ENCODE measurements at regions not wholly inside any gene's neighbourhood (a gene's known extent, or its start where the extent isn't known, plus 50 kb on each side); places are given as distances from the start of the nearest gene placed in this dataset.

DNA sequence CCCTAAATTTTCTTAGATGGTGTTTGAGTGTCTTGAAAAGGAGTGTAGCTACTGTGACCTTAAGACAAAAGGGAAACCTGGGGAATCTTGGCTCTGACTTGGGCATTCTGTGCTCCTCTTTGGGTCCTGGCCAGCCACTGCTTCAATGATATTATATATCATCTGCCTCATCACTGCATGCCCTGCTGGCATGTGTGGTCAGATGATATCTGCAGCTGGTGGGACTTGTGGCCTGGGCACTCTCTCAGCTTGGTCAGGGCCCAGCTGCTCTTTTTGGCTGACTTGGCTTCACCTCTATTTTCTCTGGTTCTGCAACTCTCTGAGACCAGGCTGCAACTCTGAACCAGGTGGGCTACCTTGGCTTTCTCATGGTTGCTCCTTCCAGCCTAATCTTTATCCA is 446.1 kb upstream of the RARB start:
- ATAC-seq = no peak
- ChIA-PET CTCF (ENCODE audit: low intra/inter-chr PET ratio) (no interaction called here), POLR2A (no interaction called here)
- no peak for DNase-seq (ENCODE audit: extremely low read depth in 1 of 4, low spot score in 3 of 4)
- intact Hi-C loops (cut with micrococcal nuclease) (no loop called here), in situ Hi-C loops (cut with MboI) (no loop called here)
- H3K9me3 ChIP-seq (replicated peaks; ENCODE audit: control insufficient read depth, insufficient read depth, low read depth, low read length) = peaks cover 2% of the 10 kb centered on the region; the same call in 1 of the 2 replicates
- no peaks in the 10 kb centered on the region for H3K4me1 ChIP-seq (replicated peaks in 1 of 2; ENCODE audit: control insufficient read depth in 2 of 2, insufficient read depth in 2 of 2, low read length in 2 of 2)
- no peaks in the 10 kb centered on the region for H3K9me1 ChIP-seq (ENCODE audit: control insufficient read depth, insufficient read depth, low read length)
- no peak overlapping the region for H3K4me2 ChIP-seq (ENCODE audit: insufficient read depth, low read length)
- TF ChIP-seq, protein P1, sequence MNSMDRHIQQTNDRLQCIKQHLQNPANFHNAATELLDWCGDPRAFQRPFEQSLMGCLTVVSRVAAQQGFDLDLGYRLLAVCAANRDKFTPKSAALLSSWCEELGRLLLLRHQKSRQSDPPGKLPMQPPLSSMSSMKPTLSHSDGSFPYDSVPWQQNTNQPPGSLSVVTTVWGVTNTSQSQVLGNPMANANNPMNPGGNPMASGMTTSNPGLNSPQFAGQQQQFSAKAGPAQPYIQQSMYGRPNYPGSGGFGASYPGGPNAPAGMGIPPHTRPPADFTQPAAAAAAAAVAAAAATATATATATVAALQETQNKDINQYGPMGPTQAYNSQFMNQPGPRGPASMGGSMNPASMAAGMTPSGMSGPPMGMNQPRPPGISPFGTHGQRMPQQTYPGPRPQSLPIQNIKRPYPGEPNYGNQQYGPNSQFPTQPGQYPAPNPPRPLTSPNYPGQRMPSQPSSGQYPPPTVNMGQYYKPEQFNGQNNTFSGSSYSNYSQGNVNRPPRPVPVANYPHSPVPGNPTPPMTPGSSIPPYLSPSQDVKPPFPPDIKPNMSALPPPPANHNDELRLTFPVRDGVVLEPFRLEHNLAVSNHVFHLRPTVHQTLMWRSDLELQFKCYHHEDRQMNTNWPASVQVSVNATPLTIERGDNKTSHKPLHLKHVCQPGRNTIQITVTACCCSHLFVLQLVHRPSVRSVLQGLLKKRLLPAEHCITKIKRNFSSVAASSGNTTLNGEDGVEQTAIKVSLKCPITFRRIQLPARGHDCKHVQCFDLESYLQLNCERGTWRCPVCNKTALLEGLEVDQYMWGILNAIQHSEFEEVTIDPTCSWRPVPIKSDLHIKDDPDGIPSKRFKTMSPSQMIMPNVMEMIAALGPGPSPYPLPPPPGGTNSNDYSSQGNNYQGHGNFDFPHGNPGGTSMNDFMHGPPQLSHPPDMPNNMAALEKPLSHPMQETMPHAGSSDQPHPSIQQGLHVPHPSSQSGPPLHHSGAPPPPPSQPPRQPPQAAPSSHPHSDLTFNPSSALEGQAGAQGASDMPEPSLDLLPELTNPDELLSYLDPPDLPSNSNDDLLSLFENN (IDR thresholded peaks at IDR 0.05; ENCODE audit: low read depth in 2 of 2, low read length in 2 of 2) = no peak
- TF ChIP-seq ETV1 (tag; conservative IDR thresholded peaks at IDR 0.05; ENCODE audit: low read depth) (no peak), TAF9B (IDR thresholded peaks at IDR 0.05; ENCODE audit: partially characterized antibody) (no peak), HEY1 (CRISPR knock-in tag; IDR thresholded peaks at IDR 0.05; ENCODE audit: borderline replicate concordance) (no peak), DDX20 (tag; IDR thresholded peaks at IDR 0.05; ENCODE audit: low read depth) (no peak), ZFP1 (CRISPR knock-in tag; IDR thresholded peaks at IDR 0.05) (no peak), NR1H2 (CRISPR knock-in tag; IDR thresholded peaks at IDR 0.05) (no peak)
- TF ChIP-seq, protein P2, sequence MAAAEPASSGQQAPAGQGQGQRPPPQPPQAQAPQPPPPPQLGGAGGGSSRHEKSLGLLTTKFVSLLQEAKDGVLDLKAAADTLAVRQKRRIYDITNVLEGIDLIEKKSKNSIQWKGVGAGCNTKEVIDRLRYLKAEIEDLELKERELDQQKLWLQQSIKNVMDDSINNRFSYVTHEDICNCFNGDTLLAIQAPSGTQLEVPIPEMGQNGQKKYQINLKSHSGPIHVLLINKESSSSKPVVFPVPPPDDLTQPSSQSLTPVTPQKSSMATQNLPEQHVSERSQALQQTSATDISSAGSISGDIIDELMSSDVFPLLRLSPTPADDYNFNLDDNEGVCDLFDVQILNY (CRISPR knock-in tag; IDR thresholded peaks at IDR 0.05) = no peak
- TF ChIP-seq, protein P3, sequence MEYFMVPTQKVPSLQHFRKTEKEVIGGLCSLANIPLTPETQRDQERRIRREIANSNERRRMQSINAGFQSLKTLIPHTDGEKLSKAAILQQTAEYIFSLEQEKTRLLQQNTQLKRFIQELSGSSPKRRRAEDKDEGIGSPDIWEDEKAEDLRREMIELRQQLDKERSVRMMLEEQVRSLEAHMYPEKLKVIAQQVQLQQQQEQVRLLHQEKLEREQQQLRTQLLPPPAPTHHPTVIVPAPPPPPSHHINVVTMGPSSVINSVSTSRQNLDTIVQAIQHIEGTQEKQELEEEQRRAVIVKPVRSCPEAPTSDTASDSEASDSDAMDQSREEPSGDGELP (CRISPR knock-in tag; IDR thresholded peaks at IDR 0.05; ENCODE audit: borderline replicate concordance) = no peak
- no peak overlapping the region for H2AFZ ChIP-seq (ENCODE audit: low read depth, low read length)
- H3K9ac ChIP-seq (ENCODE audit: insufficient read depth in 1 of 2, low read depth in 2 of 2, low read length in 2 of 2) = no peak overlapping the region
- H3K27ac ChIP-seq (ENCODE audit: extremely low read depth, low read depth, low read length) = no peak overlapping the region
- H4K20me1 ChIP-seq (replicated peaks; ENCODE audit: control insufficient read depth, insufficient read depth, low read length) = no peaks in the 10 kb centered on the region
- no peaks in the 10 kb centered on the region for H3K27me3 ChIP-seq (ENCODE audit: control insufficient read depth in 2 of 2, insufficient read depth in 2 of 2, low read length in 2 of 2)
- no peak overlapping the region for H3K4me3 ChIP-seq
- BruUV-seq (replicated peaks) = no TSS peak
- H3K36me3 ChIP-seq (ENCODE audit: control insufficient read depth, insufficient read depth, low read length) = no peaks in the 10 kb centered on the region
- no peak for FAIRE-seq
- H3K79me2 ChIP-seq (ENCODE audit: control insufficient read depth, insufficient read depth, low read length) = no peaks in the 10 kb centered on the region

All from K562 (cell line).